Uterus (tissue), 2 donors: ENCODE measurements at regions not wholly inside any gene's neighbourhood (a gene's known extent, or its start where the extent isn't known, plus 50 kb on each side); places are given as distances from the start of the nearest gene placed in this dataset.

Source experiments
- CTCF ChIP-seq, 4 experiments: fragments of 200-600 bp in 2 of 4; fragments of 450-650 bp in 2 of 4; sonication (generic) in 2 of 4; IDR thresholded peaks; one replicate each; pipeline ENCODE4 v1.5.1; 2016 to 2019; ENCODE audit warnings: antibody characterized with exemption in 4 of 4, mild to moderate bottlenecking in 2 of 4, moderate library complexity in 1 of 4
- POLR2A ChIP-seq, 2 donors: fragments of 450-650 bp; IDR thresholded peaks; one replicate each; pipeline ENCODE4 v1.6.1; 2016; ENCODE audit warnings: antibody characterized with exemption in 2 of 2, mild to moderate bottlenecking in 1 of 2, moderate library complexity in 1 of 2

GRCh38 chr17:56064506-56064905, 88.8 kb upstream of the ANKFN1 start:
- TF ChIP-seq CTCF (IDR thresholded peaks at IDR 0.05) (no peak), POLR2A (IDR thresholded peaks at IDR 0.05) (no peak)
